OCI-LY7 (cell line): ENCODE measurements at regions not wholly inside any gene's neighbourhood (a gene's known extent, or its start where the extent isn't known, plus 50 kb on each side); places are given as distances from the start of the nearest gene placed in this dataset.

Experiments
- EZH2phosphoT487 ChIP-seq: fragments of 200-600 bp; sonication (generic); IDR thresholded peaks from 2 replicates; pipeline ENCODE4 v1.6.1; 2018; ENCODE audit warnings: low read depth, borderline replicate concordance, mild to moderate bottlenecking, mixed run types, antibody characterized with exemption, low read length, moderate library complexity, mixed read lengths
- TF ChIP-seq, protein P1 (sequence below): fragments of 200-600 bp; sonication (generic); conservative IDR thresholded peaks from 2 replicates; pipeline ENCODE4 v1.5.1; 2014; ENCODE audit warnings: mild to moderate bottlenecking, antibody characterized with exemption, low read length, moderate library complexity, mixed read lengths

DNA sequence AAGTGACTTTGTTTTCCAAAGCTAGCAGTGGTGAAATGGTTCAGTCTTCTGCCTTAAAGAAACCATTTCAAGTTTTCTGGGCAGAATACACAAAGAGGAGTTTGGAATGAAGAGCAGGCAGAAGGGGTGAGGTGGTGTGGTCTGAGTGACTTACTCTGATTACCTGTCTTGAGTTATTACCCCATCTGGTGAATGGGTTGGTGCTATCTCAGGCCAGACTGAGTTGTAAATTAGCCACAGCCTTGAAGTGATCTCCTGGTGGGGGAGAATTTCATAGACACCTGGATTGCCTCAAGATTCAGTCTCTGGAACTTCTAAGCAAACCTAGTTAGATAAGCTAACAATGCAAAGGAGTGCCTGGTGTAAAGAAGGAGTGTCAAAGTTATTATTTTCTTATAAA lies 983.5 kb upstream of the NXPH2 start:
- TF ChIP-seq, protein P1, sequence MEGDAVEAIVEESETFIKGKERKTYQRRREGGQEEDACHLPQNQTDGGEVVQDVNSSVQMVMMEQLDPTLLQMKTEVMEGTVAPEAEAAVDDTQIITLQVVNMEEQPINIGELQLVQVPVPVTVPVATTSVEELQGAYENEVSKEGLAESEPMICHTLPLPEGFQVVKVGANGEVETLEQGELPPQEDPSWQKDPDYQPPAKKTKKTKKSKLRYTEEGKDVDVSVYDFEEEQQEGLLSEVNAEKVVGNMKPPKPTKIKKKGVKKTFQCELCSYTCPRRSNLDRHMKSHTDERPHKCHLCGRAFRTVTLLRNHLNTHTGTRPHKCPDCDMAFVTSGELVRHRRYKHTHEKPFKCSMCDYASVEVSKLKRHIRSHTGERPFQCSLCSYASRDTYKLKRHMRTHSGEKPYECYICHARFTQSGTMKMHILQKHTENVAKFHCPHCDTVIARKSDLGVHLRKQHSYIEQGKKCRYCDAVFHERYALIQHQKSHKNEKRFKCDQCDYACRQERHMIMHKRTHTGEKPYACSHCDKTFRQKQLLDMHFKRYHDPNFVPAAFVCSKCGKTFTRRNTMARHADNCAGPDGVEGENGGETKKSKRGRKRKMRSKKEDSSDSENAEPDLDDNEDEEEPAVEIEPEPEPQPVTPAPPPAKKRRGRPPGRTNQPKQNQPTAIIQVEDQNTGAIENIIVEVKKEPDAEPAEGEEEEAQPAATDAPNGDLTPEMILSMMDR, result no peak
- TF ChIP-seq EZH2phosphoT487, result no peak
